ENCODE measurements at regions not wholly inside any gene's neighbourhood (a gene's known extent, or its start where the extent isn't known, plus 50 kb on each side); places are given as distances from the start of the nearest gene placed in this dataset.
"Not testable (repeated sequence)": the region's sequence is repeated elsewhere in the genome, so short reads cannot be mapped to it uniquely, and the experiment has no call there.

DNA sequence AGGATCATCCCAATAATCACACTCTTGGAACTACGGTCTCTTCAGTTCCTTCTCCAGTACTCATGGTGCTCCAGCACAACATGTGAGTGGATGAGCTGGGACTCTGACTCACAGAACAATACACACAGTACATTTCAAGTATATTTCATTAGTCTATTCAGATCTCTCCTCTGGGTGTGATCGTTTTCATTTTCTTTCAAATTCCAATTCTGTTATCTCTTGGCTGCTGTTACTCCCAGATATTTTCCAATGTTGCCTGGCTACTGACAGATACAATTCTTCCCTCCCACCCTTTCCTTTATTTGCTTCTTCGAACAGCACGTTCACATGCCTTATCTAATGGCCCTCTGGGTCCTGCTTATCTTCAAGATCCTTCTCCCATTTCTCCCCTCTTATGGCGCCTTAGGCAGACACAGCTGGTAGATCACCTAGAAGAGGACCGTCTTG, 216.0 kb downstream of the ACKR3 start:
- DNase-seq (no peak), ATAC-seq (no peak)
- ChIA-PET POLR2A (no interaction called here), CTCF (no interaction called here)
- Histone ChIP-seq H3K9me3 (ENCODE audit: control insufficient read depth in 2 of 3, low read length in 3 of 3) (no peaks in the 10 kb centered on the region), H3K4me3 (ENCODE audit: low read length) (no peak overlapping the region), H3K36me3 (ENCODE audit: control insufficient read depth in 2 of 3, insufficient read depth in 3 of 3, low read length in 3 of 3) (no peaks in the 10 kb centered on the region), H3K27ac (ENCODE audit: low read depth, low read length) (no peak overlapping the region), H3K4me1 (ENCODE audit: control insufficient read depth in 2 of 2, insufficient read depth in 2 of 2, low read length in 2 of 2) (no peaks in the 10 kb centered on the region), H3K27me3 (ENCODE audit: control insufficient read depth in 2 of 2, insufficient read depth in 2 of 2, low read length in 2 of 2) (no peaks in the 10 kb centered on the region)
- H3K36me3 Mint-ChIP-seq: peaks cover 0 to 4% (median 0%) of the 10 kb centered on the region in 5 donors
- no peak overlapping the region for H3K27ac Mint-ChIP-seq
- peaks cover 0 to 1% (median 0%) of the 10 kb centered on the region in 7 donors for H3K4me1 Mint-ChIP-seq
- H3K9me3 Mint-ChIP-seq: peaks cover 0 to 4% (median 0%) of the 10 kb centered on the region in 11 donors
- intact Hi-C loops (cut with micrococcal nuclease): no loop called here
- no peak overlapping the region for H3K4me3 Mint-ChIP-seq
- H3K27me3 Mint-ChIP-seq: peaks cover 10 to 49% (median 39%) of the 10 kb centered on the region in 5 donors

GRCh38 chr2:236786751-236787150, 217.1 kb downstream of the ACKR3 start:
- H3K4me3 Mint-ChIP-seq: no peak overlapping the region
- no peaks in the 10 kb centered on the region for H3K9me3 ChIP-seq (ENCODE audit: control insufficient read depth in 2 of 3, low read length in 3 of 3)
- peaks cover 13 to 54% (median 34%) of the 10 kb centered on the region in 5 donors for H3K27me3 Mint-ChIP-seq
- DNase-seq (no peak), ATAC-seq (no peak)
- no peak overlapping the region for H3K27ac Mint-ChIP-seq
- no peaks in the 10 kb centered on the region for H3K4me1 ChIP-seq (ENCODE audit: control insufficient read depth in 2 of 2, insufficient read depth in 2 of 2, low read length in 2 of 2)
- H3K4me1 Mint-ChIP-seq: peaks cover 0 to 1% (median 0%) of the 10 kb centered on the region in 7 donors
- no peak overlapping the region for H3K4me3 ChIP-seq (ENCODE audit: low read length)
- CTCF ChIA-PET: no interaction called here
- H3K36me3 ChIP-seq (ENCODE audit: control insufficient read depth in 2 of 3, insufficient read depth in 3 of 3, low read length in 3 of 3): no peaks in the 10 kb centered on the region
- H3K27ac ChIP-seq (ENCODE audit: low read depth, low read length): no peak overlapping the region
- H3K36me3 Mint-ChIP-seq: peaks cover 0 to 4% (median 0%) of the 10 kb centered on the region in 5 donors
- intact Hi-C loops (cut with micrococcal nuclease): no loop called here
- POLR2A ChIA-PET: no interaction called here
- peaks cover 0 to 4% (median 0%) of the 10 kb centered on the region in 11 donors for H3K9me3 Mint-ChIP-seq
- no peaks in the 10 kb centered on the region for H3K27me3 ChIP-seq (ENCODE audit: control insufficient read depth in 2 of 2, insufficient read depth in 2 of 2, low read length in 2 of 2)

- POLR2A ChIA-PET; H3K27me3 ChIP-seq (ENCODE audit: control insufficient read depth in 2 of 2, insufficient read depth in 2 of 2, low read length in 2 of 2); ATAC-seq; H3K4me1 Mint-ChIP-seq; H3K9me3 Mint-ChIP-seq; H3K27ac Mint-ChIP-seq; H3K36me3 ChIP-seq (ENCODE audit: control insufficient read depth in 2 of 3, insufficient read depth in 3 of 3, low read length in 3 of 3); CTCF ChIA-PET; H3K9me3 ChIP-seq (ENCODE audit: control insufficient read depth in 2 of 3, low read length in 3 of 3); H3K4me1 ChIP-seq (ENCODE audit: control insufficient read depth in 2 of 2, insufficient read depth in 2 of 2, low read length in 2 of 2); DNase-seq; intact Hi-C loops (cut with micrococcal nuclease); H3K36me3 Mint-ChIP-seq; H3K4me3 Mint-ChIP-seq; H3K4me3 ChIP-seq (ENCODE audit: low read length); H3K27ac ChIP-seq (ENCODE audit: low read depth, low read length): not testable (repeated sequence)
- peaks cover 13 to 48% (median 28%) of the 10 kb centered on the region in 5 donors for H3K27me3 Mint-ChIP-seq
Observed at GRCh38 chr2:236787376-236787775, 217.8 kb downstream of the ACKR3 start.

GRCh38 chr2:236787885-236788284, 218.3 kb downstream of the ACKR3 start:
- Mint-ChIP-seq H3K27ac (no peak overlapping the region), H3K36me3 (peaks cover 0 to 4% (median 0%) of the 10 kb centered on the region in 5 donors), H3K4me1 (peaks cover 0 to 1% (median 0%) of the 10 kb centered on the region in 7 donors), H3K9me3 (peaks cover 0 to 6% (median 0%) of the 10 kb centered on the region in 11 donors), H3K27me3 (peaks cover 12 to 46% (median 28%) of the 10 kb centered on the region in 5 donors), H3K4me3 (no peak overlapping the region)
- intact Hi-C loops (cut with micrococcal nuclease): no loop called here
- Histone ChIP-seq H3K27me3 (ENCODE audit: control insufficient read depth in 2 of 2, insufficient read depth in 2 of 2, low read length in 2 of 2) (no peaks in the 10 kb centered on the region), H3K36me3 (ENCODE audit: control insufficient read depth in 2 of 3, insufficient read depth in 3 of 3, low read length in 3 of 3) (no peaks in the 10 kb centered on the region), H3K9me3 (ENCODE audit: control insufficient read depth in 2 of 3, low read length in 3 of 3) (no peaks in the 10 kb centered on the region), H3K4me1 (ENCODE audit: control insufficient read depth in 2 of 2, insufficient read depth in 2 of 2, low read length in 2 of 2) (no peaks in the 10 kb centered on the region), H3K4me3 (ENCODE audit: low read length) (no peak overlapping the region), H3K27ac (ENCODE audit: low read depth, low read length) (no peak overlapping the region)
- POLR2A ChIA-PET: no interaction called here
- no peak for DNase-seq
- CTCF ChIA-PET: no interaction called here
- peak; percentile 69 for ATAC-seq

DNA sequence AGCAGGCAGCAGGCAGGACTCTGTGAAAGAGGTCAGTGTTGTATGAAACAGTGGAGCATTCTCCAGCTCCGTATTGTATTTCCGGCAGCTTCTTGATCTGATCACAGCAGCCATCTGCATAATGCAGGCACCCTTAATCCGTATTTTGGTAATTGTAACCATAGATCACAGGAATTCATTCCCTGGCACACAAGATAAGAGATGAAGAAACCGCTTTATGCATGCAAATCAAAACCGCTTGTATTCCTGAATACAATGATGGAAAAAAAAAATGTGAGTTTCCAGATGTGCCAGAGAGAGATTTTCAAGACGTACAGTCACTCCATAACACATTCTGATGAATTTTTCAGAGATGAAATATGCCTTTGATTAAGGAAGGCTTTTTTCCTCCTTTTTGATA, 221.3 kb downstream of the ACKR3 start:
- POLR2A ChIA-PET: no interaction called here
- H3K27ac ChIP-seq (ENCODE audit: low read depth, low read length): no peak overlapping the region
- intact Hi-C loops (cut with micrococcal nuclease): no loop called here
- H3K4me1 ChIP-seq (ENCODE audit: control insufficient read depth in 2 of 2, insufficient read depth in 2 of 2, low read length in 2 of 2): no peaks in the 10 kb centered on the region
- Mint-ChIP-seq H3K27ac (no peak overlapping the region), H3K36me3 (no peaks in the 10 kb centered on the region), H3K4me3 (no peak overlapping the region), H3K9me3 (peaks cover 0 to 6% (median 0%) of the 10 kb centered on the region in 11 donors), H3K4me1 (peaks cover 0 to 1% (median 0%) of the 10 kb centered on the region in 7 donors), H3K27me3 (peaks cover 9 to 37% (median 11%) of the 10 kb centered on the region in 5 donors)
- CTCF ChIA-PET: no interaction called here
- H3K9me3 ChIP-seq (ENCODE audit: control insufficient read depth in 2 of 3, low read length in 3 of 3): no peaks in the 10 kb centered on the region
- DNase-seq: no peak
- H3K27me3 ChIP-seq (ENCODE audit: control insufficient read depth in 2 of 2, insufficient read depth in 2 of 2, low read length in 2 of 2): no peaks in the 10 kb centered on the region
- H3K36me3 ChIP-seq (ENCODE audit: control insufficient read depth in 2 of 3, insufficient read depth in 3 of 3, low read length in 3 of 3): no peaks in the 10 kb centered on the region
- no peak for ATAC-seq
- H3K4me3 ChIP-seq (ENCODE audit: low read length): no peak overlapping the region

- Histone ChIP-seq H3K4me3 (ENCODE audit: low read length) (no peak overlapping the region), H3K27me3 (ENCODE audit: control insufficient read depth in 2 of 2, insufficient read depth in 2 of 2, low read length in 2 of 2) (no peaks in the 10 kb centered on the region), H3K4me1 (ENCODE audit: control insufficient read depth in 2 of 2, insufficient read depth in 2 of 2, low read length in 2 of 2) (no peaks in the 10 kb centered on the region), H3K27ac (ENCODE audit: low read depth, low read length) (no peak overlapping the region), H3K36me3 (ENCODE audit: control insufficient read depth in 2 of 3, insufficient read depth in 3 of 3, low read length in 3 of 3) (no peaks in the 10 kb centered on the region), H3K9me3 (ENCODE audit: control insufficient read depth in 2 of 3, low read length in 3 of 3) (no peaks in the 10 kb centered on the region)
- H3K27me3 Mint-ChIP-seq: peaks cover 9 to 32% (median 11%) of the 10 kb centered on the region in 5 donors
- H3K9me3 Mint-ChIP-seq: peaks cover 0 to 3% (median 0%) of the 10 kb centered on the region in 11 donors
- CTCF ChIA-PET: no interaction called here
- no peak for DNase-seq
- no peak for ATAC-seq
- intact Hi-C loops (cut with micrococcal nuclease): no loop called here
- POLR2A ChIA-PET: no interaction called here
- H3K27ac Mint-ChIP-seq: no peak overlapping the region
- no peak overlapping the region for H3K4me3 Mint-ChIP-seq
- H3K36me3 Mint-ChIP-seq: no peaks in the 10 kb centered on the region
- H3K4me1 Mint-ChIP-seq: no peaks in the 10 kb centered on the region
Observed at GRCh38 chr2:236793023-236794011, 223.7 kb downstream of the ACKR3 start.
